HUES64 (cell line): ENCODE measurements at regions not wholly inside any gene's neighbourhood (a gene's known extent, or its start where the extent isn't known, plus 50 kb on each side); places are given as distances from the start of the nearest gene placed in this dataset.
"Not testable (repeated sequence)": the region's sequence is repeated elsewhere in the genome, so short reads cannot be mapped to it uniquely, and the experiment has no call there.

Source experiments
- H3K27ac ChIP-seq: 2 replicates; pipeline ENCODE4 v1.7.0; 2013; ENCODE audit warnings: low read depth, low read length, inconsistent platforms
- H3K27me3 ChIP-seq: 2 replicates; pipeline ENCODE4 v1.6.1; 2013; ENCODE audit warnings: mild to moderate bottlenecking, low read length; ENCODE audit not compliant: insufficient read depth
- H3K36me3 ChIP-seq: 2 replicates; pipeline ENCODE4 v1.6.1; 2013; ENCODE audit warnings: mild to moderate bottlenecking, low read length; ENCODE audit not compliant: insufficient read depth
- H3K4me1 ChIP-seq: 2 replicates; pipeline ENCODE4 v1.6.1; 2013; ENCODE audit warnings: mild to moderate bottlenecking, low read length, moderate library complexity; ENCODE audit not compliant: insufficient read depth
- H3K4me3 ChIP-seq: 2 replicates; pipeline ENCODE4 v1.5.1; 2013; ENCODE audit warnings: mild to moderate bottlenecking, low read length, moderate library complexity
- H3K9ac ChIP-seq: 2 replicates; pipeline ENCODE4 v1.6.1; 2013; ENCODE audit warnings: mild to moderate bottlenecking, low read depth, low read length
- H3K9me3 ChIP-seq: 2 replicates; pipeline ENCODE4 v1.6.1; 2013; ENCODE audit warnings: low read depth, low read length; ENCODE audit not compliant: insufficient read depth
- WGBS: fragments of 150-250, 120-280 bp; methylation state at CpG from one replicate; pipeline ENCODE4 v1.1.7; 2013; ENCODE audit warnings: missing lambda C conversion rate; 5-methylcytosine and 5-hydroxymethylcytosine counted together

DNA sequence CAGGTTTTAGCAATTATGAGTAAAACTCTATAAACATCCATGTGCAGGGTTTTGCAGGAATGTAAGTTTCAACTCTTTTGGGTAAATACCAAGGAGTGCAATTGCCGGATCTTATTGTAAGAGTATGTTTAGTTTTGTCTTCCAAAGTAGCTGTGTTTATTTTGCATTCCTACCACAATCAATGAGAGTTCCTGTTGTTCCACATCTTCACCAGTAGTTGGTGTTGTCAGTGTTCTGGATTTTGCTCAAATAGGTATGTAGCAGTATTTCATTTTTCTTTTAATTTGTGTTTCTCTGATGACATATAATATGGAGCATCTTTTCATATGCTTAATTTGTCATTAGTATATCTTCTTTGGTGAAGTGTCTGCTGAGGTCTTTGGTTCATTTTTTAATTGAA, 185.1 kb upstream of the GALNT15 start:
- Histone ChIP-seq H3K4me3 (no peak overlapping the region), H3K36me3 (no peaks in the 10 kb centered on the region), H3K27ac (no peak overlapping the region), H3K27me3 (no peaks in the 10 kb centered on the region), H3K9me3 (peaks cover 11% of the 10 kb centered on the region), H3K4me1 (no peaks in the 10 kb centered on the region), H3K9ac (no peak overlapping the region)
- WGBS: 100% methylated on average over 1 of the region's 1 CpG

DNA sequence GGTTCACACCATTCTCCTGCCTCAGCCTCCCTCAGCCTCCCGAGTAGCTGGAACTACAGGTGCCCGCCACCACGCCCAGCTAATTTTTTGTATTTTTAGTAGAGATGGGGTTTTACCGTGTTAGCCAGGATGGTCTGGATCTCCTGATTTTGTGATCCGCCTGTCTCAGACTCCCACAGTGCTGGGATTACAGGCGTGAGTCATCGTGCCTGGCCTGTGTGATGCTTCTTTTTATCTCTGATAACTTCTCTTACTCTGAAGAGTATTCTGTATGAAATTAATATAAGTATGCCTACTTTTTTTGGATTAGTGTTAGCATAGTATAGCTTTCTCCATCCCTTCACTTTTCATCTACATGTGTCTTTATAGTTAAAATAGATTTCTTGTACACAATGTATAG, 180.8 kb upstream of the GALNT15 start:
- WGBS: 77% methylated on average over 6 of the region's 7 CpGs

DNA sequence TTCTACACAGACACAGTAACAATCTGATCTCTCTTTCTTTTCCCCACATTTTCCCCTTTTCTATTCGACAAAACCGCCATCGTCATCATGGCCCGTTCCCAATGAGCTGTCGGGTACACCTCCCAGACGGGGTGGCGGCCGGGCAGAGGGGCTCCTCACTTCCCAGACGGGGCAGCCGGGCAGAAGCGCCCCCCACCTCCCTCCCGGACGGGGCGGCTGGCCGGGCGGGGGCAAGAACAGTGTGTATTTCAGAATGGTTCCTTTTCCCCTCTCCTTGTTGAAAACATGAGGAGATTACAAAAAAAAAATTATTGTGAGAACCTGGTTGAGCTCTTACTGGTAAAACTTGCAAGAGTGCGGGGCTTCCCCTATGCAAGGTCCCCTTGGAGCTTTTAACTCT, 178.0 kb upstream of the GALNT15 start:
- not testable (repeated sequence) for H3K9me3 ChIP-seq, H3K4me3 ChIP-seq, H3K36me3 ChIP-seq, H3K27ac ChIP-seq, H3K9ac ChIP-seq, H3K27me3 ChIP-seq, H3K4me1 ChIP-seq
- WGBS: 96% methylated on average over 14 of the region's 17 CpGs

More for the DNA sequence above, 180.8 kb upstream of the GALNT15 start:
- not testable (repeated sequence) for H3K27ac ChIP-seq, H3K9me3 ChIP-seq, H3K36me3 ChIP-seq, H3K4me3 ChIP-seq, H3K9ac ChIP-seq, H3K4me1 ChIP-seq, H3K27me3 ChIP-seq

DNA sequence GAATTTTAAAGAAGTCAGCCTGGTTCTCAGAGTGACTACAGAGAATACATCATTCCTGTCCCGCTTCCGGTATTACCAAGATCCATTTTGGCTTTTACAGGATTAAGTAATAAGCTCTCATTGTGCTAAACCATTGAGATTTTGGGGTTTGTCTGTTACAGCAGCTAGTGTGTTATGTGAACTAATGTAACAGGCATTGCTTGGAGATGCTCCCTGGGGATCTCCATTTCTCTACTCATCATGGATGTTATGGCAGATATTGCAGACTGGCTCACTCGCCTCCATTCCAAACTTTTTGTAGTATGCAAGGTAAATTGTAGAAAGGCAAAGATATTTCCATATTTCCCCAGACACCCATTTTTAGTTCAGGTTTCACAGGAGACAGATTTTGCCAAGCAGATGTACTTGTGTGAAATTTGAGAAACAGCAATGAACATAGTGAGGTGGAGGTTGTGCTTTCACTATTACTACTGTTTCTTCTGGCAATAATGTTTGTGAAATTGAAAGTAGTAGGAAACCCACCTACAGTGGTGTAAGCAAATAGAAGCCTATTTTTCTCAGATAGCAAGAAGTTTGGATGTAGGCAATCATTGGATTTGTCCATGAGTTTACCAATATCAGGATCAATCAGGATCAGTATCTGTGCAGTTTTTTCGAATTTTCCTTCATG, 177.1 kb upstream of the GALNT15 start:
- WGBS: 91% methylated on average over 3 of the region's 4 CpGs
- H3K27ac ChIP-seq: no peak overlapping the region

DNA sequence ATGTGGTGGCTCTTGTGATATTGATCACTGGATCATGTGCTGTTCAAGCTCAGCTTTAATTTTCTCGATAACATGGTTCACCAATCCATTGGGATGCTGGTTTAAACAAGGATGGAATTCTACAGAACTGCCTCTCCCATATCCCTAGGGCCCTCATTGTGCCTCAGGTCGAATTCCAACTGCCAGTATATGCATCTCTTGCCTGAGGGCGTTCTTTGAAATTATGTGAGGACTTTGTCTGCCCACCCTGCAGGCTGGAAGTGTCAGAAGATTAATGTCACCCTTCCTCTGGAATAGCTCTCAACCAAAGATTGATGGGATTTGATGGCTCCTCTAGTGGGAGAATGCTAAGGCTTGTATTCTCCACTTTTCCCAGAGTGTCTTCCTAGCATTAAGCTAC, 175.6 kb upstream of the GALNT15 start:
- H3K36me3 ChIP-seq: no peaks in the 10 kb centered on the region
- no peaks in the 10 kb centered on the region for H3K9me3 ChIP-seq
- H3K27ac ChIP-seq: no peak overlapping the region
- H3K27me3 ChIP-seq: no peaks in the 10 kb centered on the region
- no peak overlapping the region for H3K4me3 ChIP-seq
- WGBS: 89% methylated on average over 3 of the region's 3 CpGs
- no peak overlapping the region for H3K9ac ChIP-seq
- H3K4me1 ChIP-seq: no peaks in the 10 kb centered on the region

More for the DNA sequence above, 177.1 kb upstream of the GALNT15 start:
- H3K9ac ChIP-seq: no peak overlapping the region
- H3K4me3 ChIP-seq: no peak overlapping the region
- H3K27me3 ChIP-seq: no peaks in the 10 kb centered on the region
- H3K9me3 ChIP-seq: no peaks in the 10 kb centered on the region
- no peaks in the 10 kb centered on the region for H3K4me1 ChIP-seq
- no peaks in the 10 kb centered on the region for H3K36me3 ChIP-seq

DNA sequence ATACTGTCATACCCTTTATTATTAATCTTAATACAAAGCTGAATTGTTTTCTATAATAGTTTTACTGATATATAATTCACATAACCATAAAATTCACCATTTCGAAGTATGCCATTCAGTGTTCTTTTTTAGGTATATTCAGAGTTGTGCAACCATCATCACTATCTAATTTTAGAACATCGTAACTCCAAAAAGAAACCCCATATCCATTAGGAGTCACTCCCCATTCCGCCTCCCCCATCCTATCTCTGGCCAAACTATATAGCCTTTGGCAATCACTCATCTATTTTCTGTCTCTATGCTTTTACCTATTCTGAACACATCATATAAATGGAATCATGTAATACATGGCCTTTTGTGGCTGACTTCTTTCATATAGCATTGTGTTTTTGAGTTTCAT, 169.7 kb upstream of the GALNT15 start:
- no peak overlapping the region for H3K9ac ChIP-seq
- no peaks in the 10 kb centered on the region for H3K36me3 ChIP-seq
- no peak overlapping the region for H3K27ac ChIP-seq
- no peaks in the 10 kb centered on the region for H3K4me1 ChIP-seq
- WGBS: 95% methylated on average over 3 of the region's 3 CpGs
- no peak overlapping the region for H3K4me3 ChIP-seq
- H3K27me3 ChIP-seq: no peaks in the 10 kb centered on the region
- peaks cover 6% of the 10 kb centered on the region for H3K9me3 ChIP-seq

DNA sequence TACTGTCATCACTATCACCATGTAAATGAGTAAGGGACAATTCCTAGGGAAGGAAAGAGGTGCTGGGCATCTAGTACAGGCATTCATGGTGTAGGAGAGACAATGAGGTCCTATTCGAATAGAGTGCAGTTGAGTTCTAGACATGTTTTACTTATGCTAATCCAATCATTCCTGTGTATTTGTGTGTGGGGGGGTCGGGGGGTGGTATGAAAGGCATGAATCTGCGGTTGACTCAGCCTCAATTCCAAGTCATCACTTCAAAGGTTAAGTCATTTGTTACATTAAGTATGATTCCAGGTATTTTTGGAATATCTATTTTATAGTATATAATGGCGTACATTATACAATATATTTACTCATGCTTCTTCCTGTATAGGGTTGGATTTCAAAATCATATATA, 163.1 kb upstream of the GALNT15 start:
- 100% methylated on average over 1 of the region's 4 CpGs for WGBS
- H3K27ac ChIP-seq: no peak overlapping the region
- no peak overlapping the region for H3K9ac ChIP-seq
- H3K4me1 ChIP-seq: no peaks in the 10 kb centered on the region
- H3K36me3 ChIP-seq: no peaks in the 10 kb centered on the region
- peaks cover 6% of the 10 kb centered on the region for H3K9me3 ChIP-seq
- no peak overlapping the region for H3K4me3 ChIP-seq
- H3K27me3 ChIP-seq: no peaks in the 10 kb centered on the region

DNA sequence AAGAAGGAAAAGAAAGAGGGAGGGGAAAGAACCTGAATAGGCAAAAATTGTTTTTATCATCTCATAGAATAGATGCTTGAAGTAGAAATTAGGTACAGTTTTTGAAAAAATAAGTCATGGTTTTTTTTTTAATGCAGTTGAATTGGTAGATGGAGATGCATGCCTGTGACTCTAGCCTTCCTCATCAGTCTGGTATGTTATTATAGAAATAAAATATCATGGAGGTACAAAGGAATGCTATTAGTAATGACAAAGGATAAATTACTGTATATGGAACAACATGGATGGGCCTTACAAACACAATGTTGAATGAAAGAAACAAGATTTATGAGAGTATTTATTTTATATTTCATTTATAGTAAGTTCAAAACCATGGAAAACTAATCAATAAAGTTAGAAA, 162.4 kb upstream of the GALNT15 start:
- Histone ChIP-seq H3K9ac (no peak overlapping the region), H3K9me3 (peaks cover 6% of the 10 kb centered on the region), H3K4me1 (no peaks in the 10 kb centered on the region), H3K27ac (no peak overlapping the region), H3K27me3 (no peaks in the 10 kb centered on the region), H3K36me3 (no peaks in the 10 kb centered on the region), H3K4me3 (no peak overlapping the region)

DNA sequence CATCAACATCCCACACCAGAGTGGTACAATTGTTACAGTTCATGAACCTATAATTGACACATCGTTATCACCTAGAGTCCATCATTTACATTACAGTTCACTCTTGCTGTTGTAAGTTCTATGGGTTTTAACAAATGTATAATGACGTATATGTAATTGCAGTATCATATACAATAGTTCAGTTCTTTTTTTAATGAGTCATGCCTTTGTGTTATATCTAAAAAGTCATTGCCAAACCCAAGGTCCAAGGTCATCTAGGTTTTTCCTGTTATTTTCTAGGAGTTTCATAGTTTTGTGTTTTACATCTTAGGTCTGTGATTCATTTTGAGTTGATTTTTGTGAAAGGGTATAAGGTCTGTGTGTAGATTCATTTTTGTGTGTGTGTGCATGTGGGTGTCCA, 160.9 kb upstream of the GALNT15 start:
- Histone ChIP-seq H3K27me3 (no peaks in the 10 kb centered on the region), H3K4me1 (no peaks in the 10 kb centered on the region), H3K9ac (no peak overlapping the region), H3K4me3 (no peak overlapping the region), H3K27ac (no peak overlapping the region), H3K36me3 (no peaks in the 10 kb centered on the region), H3K9me3 (no peaks in the 10 kb centered on the region)
- 100% methylated on average over 1 of the region's 2 CpGs for WGBS

DNA sequence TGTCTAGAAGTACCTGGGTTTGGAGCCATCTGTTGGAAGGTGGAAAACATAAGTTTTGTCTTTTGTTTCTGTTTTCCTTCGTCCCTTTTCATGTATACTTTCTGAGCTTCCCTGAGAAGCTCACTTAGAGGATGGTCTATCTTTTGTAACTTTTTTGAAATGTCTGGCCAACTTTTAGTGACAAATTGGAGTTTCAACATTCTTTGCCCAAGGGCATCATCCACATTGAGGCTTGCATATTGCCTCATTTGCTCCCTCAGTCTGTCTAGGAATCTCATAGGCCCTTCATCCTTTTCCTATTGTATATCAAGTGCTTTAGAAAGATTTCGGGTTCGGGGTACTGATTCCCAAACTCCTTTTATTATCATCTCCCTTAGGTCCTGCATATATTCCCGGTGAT, 152.7 kb upstream of the GALNT15 start:
- not testable (repeated sequence) for H3K9me3 ChIP-seq, H3K27me3 ChIP-seq, H3K4me1 ChIP-seq, H3K36me3 ChIP-seq, H3K4me3 ChIP-seq, H3K27ac ChIP-seq, H3K9ac ChIP-seq
- 93% methylated on average over 4 of the region's 4 CpGs for WGBS

DNA sequence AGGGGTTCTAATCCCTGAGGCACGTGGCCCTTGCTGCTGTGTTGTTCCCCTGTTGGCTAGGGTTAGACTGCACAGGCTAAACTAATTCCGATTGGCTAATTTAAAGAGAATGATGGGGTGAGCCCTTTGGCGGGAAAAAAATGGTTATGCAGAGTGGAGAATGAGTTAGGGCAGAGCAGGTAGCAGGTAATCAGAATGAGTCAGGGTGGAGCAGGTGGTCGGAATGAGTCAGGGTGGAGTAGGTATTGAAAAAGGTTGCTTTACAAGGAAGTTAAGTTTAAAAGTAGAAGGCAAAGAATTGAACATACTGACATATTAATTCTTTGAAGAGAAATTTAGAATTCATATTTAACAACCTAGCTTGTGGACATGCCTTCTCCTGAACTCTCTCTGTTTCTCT, 150.6 kb upstream of the GALNT15 start:
- H3K4me1 ChIP-seq, H3K9ac ChIP-seq, H3K9me3 ChIP-seq, H3K27ac ChIP-seq, H3K36me3 ChIP-seq, H3K27me3 ChIP-seq, H3K4me3 ChIP-seq: not testable (repeated sequence)
- WGBS: 88% methylated on average over 4 of the region's 4 CpGs

DNA sequence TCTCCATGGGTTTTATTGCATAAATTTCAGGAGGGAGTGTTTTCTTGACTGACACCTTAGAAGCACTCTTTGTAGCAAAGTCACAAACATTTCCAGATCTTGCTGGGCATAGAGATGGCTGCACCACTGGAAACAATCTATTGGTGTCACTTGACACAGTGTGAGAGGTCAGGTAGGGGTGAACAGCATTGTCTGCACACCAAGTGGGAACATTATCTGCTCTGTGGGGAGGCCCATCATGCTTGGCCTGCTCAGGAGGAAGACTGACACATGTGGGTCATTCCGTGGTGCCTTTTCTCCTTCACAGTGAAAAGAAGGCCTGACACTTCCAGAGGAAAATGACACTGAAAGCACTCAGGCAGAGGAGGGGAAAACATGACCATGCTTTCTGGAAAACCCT, 149.9 kb upstream of the GALNT15 start:
- 25% methylated on average over 1 of the region's 1 CpG for WGBS
- Histone ChIP-seq H3K9ac (no peak overlapping the region), H3K4me1 (no peaks in the 10 kb centered on the region), H3K36me3 (no peaks in the 10 kb centered on the region), H3K9me3 (no peaks in the 10 kb centered on the region), H3K27ac (no peak overlapping the region), H3K27me3 (no peaks in the 10 kb centered on the region), H3K4me3 (no peak overlapping the region)
